Keratinocyte (primary cell): ENCODE measurements at regions not wholly inside any gene's neighbourhood (a gene's known extent, or its start where the extent isn't known, plus 50 kb on each side); places are given as distances from the start of the nearest gene placed in this dataset.

Experiments used
- DNase-seq: peaks from one replicate; pipeline ENCODE4 v3.0.0-alpha.2; 2011; ENCODE audit warnings: low read depth, missing footprints, low spot score
- FAIRE-seq: peaks from 2 replicates; lab custom pipeline; 2011; peaks lifted over from hg19 to GRCh38; lab: Jason Lieb, UNC
- H2AFZ ChIP-seq: 2 replicates; pipeline ENCODE4 v1.6.0; 2012; ENCODE audit warnings: low read length, control low read depth, inconsistent platforms; ENCODE audit not compliant: control insufficient read depth
- H3K27ac ChIP-seq: 2 replicates; pipeline ENCODE4 v1.5.1; 2011; ENCODE audit warnings: low read length; ENCODE audit not compliant: control insufficient read depth, insufficient read depth
- H3K27me3 ChIP-seq: 3 replicates; pipeline ENCODE4 v1.6.0; 2011; ENCODE audit warnings: low read length; ENCODE audit not compliant: control insufficient read depth, insufficient read depth; ENCODE audit errors: extremely low read depth
- H3K36me3 ChIP-seq, 2 experiments: 2 replicates in 1 of 2; 3 replicates in 1 of 2; pipeline ENCODE4 v1.5.1; 2011; ENCODE audit warnings: low read length in 2 of 2, mild to moderate bottlenecking in 1 of 2; ENCODE audit not compliant: control insufficient read depth in 2 of 2, insufficient read depth in 2 of 2; ENCODE audit errors: extremely low read depth in 1 of 2
- H3K4me1 ChIP-seq: 3 replicates; pipeline ENCODE4 v1.5.1; 2011; ENCODE audit warnings: low read length; ENCODE audit not compliant: control insufficient read depth, insufficient read depth; ENCODE audit errors: extremely low read depth
- H3K4me2 ChIP-seq: 3 replicates; pipeline ENCODE4 v1.6.0; 2011; ENCODE audit warnings: low read depth, low read length; ENCODE audit not compliant: control insufficient read depth, insufficient read depth; ENCODE audit errors: extremely low read depth
- H3K4me3 ChIP-seq, 3 experiments: fragments of 200-600 bp in 1 of 3; sonication (generic) in 1 of 3; 2 replicates in 2 of 3; 3 replicates in 1 of 3; pipeline ENCODE4 v1.5.1; 2011 to 2016; ENCODE audit warnings: low read length in 3 of 3, mild to moderate bottlenecking in 3 of 3, control low read depth in 2 of 3, inconsistent platforms in 1 of 3, low read depth in 1 of 3, mixed read lengths in 1 of 3, mixed run types in 1 of 3, moderate library complexity in 1 of 3; ENCODE audit not compliant: control insufficient read depth in 2 of 3, insufficient read depth in 2 of 3; ENCODE audit errors: extremely low read depth in 1 of 3
- H3K79me2 ChIP-seq: 2 replicates; pipeline ENCODE4 v1.6.0; 2012; ENCODE audit warnings: low read length; ENCODE audit not compliant: control insufficient read depth, insufficient read depth
- H3K9ac ChIP-seq: 3 replicates; pipeline ENCODE4 v1.6.0; 2011; ENCODE audit warnings: low read length; ENCODE audit not compliant: control insufficient read depth, insufficient read depth; ENCODE audit errors: extremely low read depth
- H3K9me1 ChIP-seq: 3 replicates; pipeline ENCODE4 v1.6.0; 2011; ENCODE audit warnings: low read length; ENCODE audit not compliant: control insufficient read depth, insufficient read depth; ENCODE audit errors: extremely low read depth
- H3K9me3 ChIP-seq: 2 replicates; pipeline ENCODE4 v1.5.1; 2012; ENCODE audit warnings: low read depth, low read length; ENCODE audit not compliant: control insufficient read depth
- H4K20me1 ChIP-seq: 3 replicates; pipeline ENCODE4 v1.6.0; 2011; ENCODE audit warnings: low read length; ENCODE audit not compliant: control insufficient read depth, insufficient read depth; ENCODE audit errors: extremely low read depth
- CTCF ChIP-seq, 3 experiments: IDR thresholded peaks in 1 of 3; conservative IDR thresholded peaks in 1 of 3; optimal IDR thresholded peaks in 1 of 3; 2 replicates in 2 of 3; 3 replicates in 1 of 3; pipeline versions ENCODE3 to v1.5.1; 2011; ENCODE audit warnings: low read length in 3 of 3, mild to moderate bottlenecking in 3 of 3, moderate library complexity in 2 of 3, control low read depth in 1 of 3, inconsistent platforms in 1 of 3; ENCODE audit not compliant: insufficient read depth in 2 of 3; ENCODE audit errors: extremely low read depth in 1 of 3
- EZH2 ChIP-seq: IDR thresholded peaks from one replicate; pipeline ENCODE4 v1.6.1; 2012; ENCODE audit warnings: inconsistent platforms, mild to moderate bottlenecking, low read length, moderate library complexity
- dilution Hi-C: fragments of 300-500 bp; cut with MboI; formaldehyde crosslinking; loops from one replicate; pipeline ENCODE4 v1.7.0; 2020; ENCODE audit warnings: low sequenced_read_pairs; ENCODE audit not compliant: extremely low pct_ligation_motif_present

- dilution Hi-C loops = no loop called here
- no peak for FAIRE-seq
Measured at GRCh38 chr1:38656726-38657125, 202.8 kb downstream of the RRAGC start.

GRCh38 chr1:38652217-38652616 lies 207.4 kb downstream of the RRAGC start:
- H3K4me3 ChIP-seq = no peak overlapping the region
- H3K9ac ChIP-seq = no peak overlapping the region
- peaks cover 8% of the 10 kb centered on the region for H3K27me3 ChIP-seq
- DNase-seq (no peak), FAIRE-seq (no peak)
- no peaks in the 10 kb centered on the region for H3K9me3 ChIP-seq
- H4K20me1 ChIP-seq = no peaks in the 10 kb centered on the region
- no peak overlapping the region for H3K27ac ChIP-seq
- dilution Hi-C loops = no loop called here
- H3K79me2 ChIP-seq = no peaks in the 10 kb centered on the region
- no peak overlapping the region for H3K4me2 ChIP-seq
- H3K36me3 ChIP-seq = no peaks in the 10 kb centered on the region
- no peaks in the 10 kb centered on the region for H3K9me1 ChIP-seq
- TF ChIP-seq CTCF (optimal IDR thresholded peaks at IDR 0.05 in 1 of 3, IDR thresholded peaks at IDR 0.05 in 1 of 3, conservative IDR thresholded peaks at IDR 0.05 in 1 of 3; ENCODE audit: extremely low read depth in 1 of 3, insufficient read depth in 2 of 3, low read length in 3 of 3) (no peak), EZH2 (no peak)
- H3K4me1 ChIP-seq = peaks cover 7% of the 10 kb centered on the region
- no peak overlapping the region for H2AFZ ChIP-seq

More at GRCh38 chr1:38656726-38657125, 202.8 kb downstream of the RRAGC start:
- H2AFZ ChIP-seq = no peak overlapping the region
- TF ChIP-seq CTCF (optimal IDR thresholded peaks at IDR 0.05 in 1 of 3, IDR thresholded peaks at IDR 0.05 in 1 of 3, conservative IDR thresholded peaks at IDR 0.05 in 1 of 3; ENCODE audit: extremely low read depth in 1 of 3, insufficient read depth in 2 of 3, low read length in 3 of 3) = no peak
- no peak for TF ChIP-seq EZH2
- no peaks in the 10 kb centered on the region for H3K36me3 ChIP-seq
- peaks cover 4% of the 10 kb centered on the region for H3K4me1 ChIP-seq
- no peaks in the 10 kb centered on the region for H3K79me2 ChIP-seq
- H3K27ac ChIP-seq = no peak overlapping the region
- peaks cover 7% of the 10 kb centered on the region for H3K9me3 ChIP-seq
- no peak for DNase-seq
- no peaks in the 10 kb centered on the region for H3K9me1 ChIP-seq
- H3K4me3 ChIP-seq = no peak overlapping the region
- no peaks in the 10 kb centered on the region for H4K20me1 ChIP-seq
- H3K4me2 ChIP-seq = no peak overlapping the region
- no peak overlapping the region for H3K9ac ChIP-seq
- H3K27me3 ChIP-seq = peaks cover 5% of the 10 kb centered on the region
